SK-N-SH (cell line): ENCODE measurements at regions not wholly inside any gene's neighbourhood (a gene's known extent, or its start where the extent isn't known, plus 50 kb on each side); places are given as distances from the start of the nearest gene placed in this dataset.

ENCODE experiments used
- CTCF ChIA-PET: fragments of 300-600, 350-600 bp; formaldehyde crosslinking; extraction: SDS; loops from one replicate; lab custom pipeline; 2021; lab: Yijun Ruan, JAX
- POLR2A ChIA-PET: fragments of 350-600 bp; sonication (Branson Sonifier 250); formaldehyde crosslinking; extraction: SDS; loops from one replicate; lab custom pipeline; 2020; ENCODE audit warnings: antibody characterized with exemption, inconsistent platforms; lab: Yijun Ruan, JAX
- DNase-seq: peaks from one replicate; pipeline ENCODE4 v3.0.0; 2012
- H2AFZ ChIP-seq: fragments of 200-600 bp; sonication (generic); 2 replicates; pipeline ENCODE4 v1.8.1; 2016; ENCODE audit warnings: antibody characterized with exemption, mild to moderate bottlenecking, low read depth
- H3F3A ChIP-seq: fragments of 200-600 bp; sonication (generic); replicated peaks from 2 replicates; pipeline ENCODE3; 2016; ENCODE audit warnings: antibody characterized with exemption, mild to moderate bottlenecking; ENCODE audit not compliant: insufficient read depth
- H3K27ac ChIP-seq, 2 experiments: fragments of 200-500 bp in 1 of 2; fragments of 200-600 bp in 1 of 2; sonication (Bioruptor generic) in 1 of 2; sonication (generic), shearing (Covaris generic) in 1 of 2; 2 replicates each; pipeline versions ENCODE4 v1.5.1 to v1.6.1; 2014 to 2016; ENCODE audit warnings: low read depth in 2 of 2, inconsistent platforms in 1 of 2, low read length in 1 of 2, mild to moderate bottlenecking in 1 of 2, mixed read lengths in 1 of 2
- H3K27me3 ChIP-seq: fragments of 200-600 bp; sonication (generic), shearing (Covaris generic); 2 replicates; pipeline ENCODE4 v1.6.1; 2016; ENCODE audit warnings: mixed run types; ENCODE audit not compliant: insufficient read depth
- H3K36me3 ChIP-seq, 2 experiments: fragments of 200-500 bp in 1 of 2; fragments of 200-600 bp in 1 of 2; sonication (Bioruptor generic) in 1 of 2; sonication (generic) in 1 of 2; replicated peaks in 1 of 2; 2 replicates each; pipeline versions ENCODE3 to v1.5.1; 2014 to 2016; ENCODE audit warnings: low read length in 1 of 2, mild to moderate bottlenecking in 1 of 2; ENCODE audit not compliant: insufficient read depth in 2 of 2, control insufficient read depth in 1 of 2
- H3K4me1 ChIP-seq, 2 experiments: fragments of 200-500 bp in 1 of 2; fragments of 200-600 bp in 1 of 2; sonication (Bioruptor generic) in 1 of 2; sonication (generic), shearing (Covaris generic) in 1 of 2; 2 replicates each; pipeline versions ENCODE4 v1.5.1 to v1.6.1; 2014 to 2016; ENCODE audit warnings: low read depth in 1 of 2, low read length in 1 of 2, mixed run types in 1 of 2; ENCODE audit not compliant: insufficient read depth in 2 of 2, control insufficient read depth in 1 of 2
- H3K4me2 ChIP-seq: fragments of 200-600 bp; sonication (generic), shearing (Covaris generic); 2 replicates; pipeline ENCODE4 v1.6.1; 2017; ENCODE audit warnings: mixed run types
- H3K4me3 ChIP-seq, 2 experiments: fragments of 200-500 bp in 1 of 2; fragments of 200-600 bp in 1 of 2; sonication (Bioruptor generic) in 1 of 2; sonication (generic), shearing (Covaris generic) in 1 of 2; 2 replicates each; pipeline versions ENCODE4 v1.5.1 to v1.8.1; 2014 to 2016; ENCODE audit warnings: low read depth in 2 of 2, inconsistent platforms in 1 of 2, low read length in 1 of 2, mild to moderate bottlenecking in 1 of 2, mixed read lengths in 1 of 2, moderate library complexity in 1 of 2
- H3K79me2 ChIP-seq: fragments of 200-600 bp; sonication (generic); 2 replicates; pipeline ENCODE4 v1.8.1; 2017; ENCODE audit warnings: mild to moderate bottlenecking; ENCODE audit not compliant: insufficient read depth
- H3K9ac ChIP-seq: fragments of 200-600 bp; sonication (generic); 2 replicates; pipeline ENCODE4 v1.6.1; 2017; ENCODE audit warnings: mixed run types
- H3K9me2 ChIP-seq: fragments of 200-600 bp; sonication (generic); 2 replicates; pipeline ENCODE4 v1.6.1; 2017; ENCODE audit warnings: mixed run types
- H3K9me3 ChIP-seq: fragments of 200-600 bp; sonication (generic); 2 replicates; pipeline ENCODE4 v1.6.1; 2017; ENCODE audit warnings: mixed run types, mild to moderate bottlenecking, moderate library complexity
- H4K20me1 ChIP-seq: fragments of 200-600 bp; sonication (generic); 2 replicates; pipeline ENCODE4 v1.6.1; 2017; ENCODE audit warnings: mild to moderate bottlenecking, mixed run types; ENCODE audit not compliant: insufficient read depth
- CTCF ChIP-seq: fragments of 200-600 bp; sonication (generic); IDR thresholded peaks from 2 replicates; pipeline ENCODE4 v1.6.1; 2017; ENCODE audit warnings: antibody characterized with exemption, mild to moderate bottlenecking, moderate library complexity
- FOSL2 ChIP-seq: IDR thresholded peaks from 2 replicates; pipeline ENCODE4 v1.4.0; 2012; ENCODE audit warnings: low read depth, mild to moderate bottlenecking, moderate library complexity, borderline replicate concordance
- FOXJ3 ChIP-seq: sonication (generic); formaldehyde crosslinking; IDR thresholded peaks from 2 replicates; pipeline ENCODE4 v1.5.1; 2020; ENCODE audit warnings: mild to moderate bottlenecking, missing genetic modification reagents
- GABPA ChIP-seq: IDR thresholded peaks from 2 replicates; pipeline ENCODE4 v1.4.0; 2012; ENCODE audit warnings: low read depth, mild to moderate bottlenecking
- GATA2 ChIP-seq: sonication (generic); formaldehyde crosslinking; IDR thresholded peaks from 2 replicates; pipeline ENCODE4 v1.5.0; 2020; ENCODE audit warnings: mild to moderate bottlenecking, missing genetic modification reagents
- MAX ChIP-seq: IDR thresholded peaks from 2 replicates; pipeline ENCODE4 v1.4.0; 2012; ENCODE audit warnings: low read depth
- MEF2A ChIP-seq: IDR thresholded peaks from 2 replicates; pipeline ENCODE4 v1.4.0; 2012; ENCODE audit warnings: low read depth, borderline replicate concordance
- NRF1 ChIP-seq: IDR thresholded peaks from 2 replicates; pipeline ENCODE4 v1.6.1; 2012; ENCODE audit warnings: low read depth, mild to moderate bottlenecking, low read length
- POLR2AphosphoS5 ChIP-seq: IDR thresholded peaks from 2 replicates; pipeline ENCODE4 v1.6.1; 2012; ENCODE audit warnings: low read depth, low read length
- RAD21 ChIP-seq: IDR thresholded peaks from 2 replicates; pipeline ENCODE4 v1.6.1; 2012; ENCODE audit warnings: mild to moderate bottlenecking, low read length
- RFX5 ChIP-seq: IDR thresholded peaks from 2 replicates; pipeline ENCODE4 v1.6.1; 2012; ENCODE audit warnings: mild to moderate bottlenecking, improper control_type of control experiment, low read length
- TEAD4 ChIP-seq: IDR thresholded peaks from 2 replicates; pipeline ENCODE4 v1.4.0; 2012; ENCODE audit warnings: mild to moderate bottlenecking, borderline replicate concordance; ENCODE audit not compliant: insufficient read depth
- USF1 ChIP-seq: IDR thresholded peaks from 2 replicates; pipeline ENCODE4 v1.4.0; 2012; ENCODE audit warnings: low read depth, borderline replicate concordance
- YY1 ChIP-seq: IDR thresholded peaks from 2 replicates; pipeline ENCODE4 v1.4.0; 2012; ENCODE audit warnings: low read depth, mild to moderate bottlenecking
- ZBTB33 ChIP-seq: IDR thresholded peaks from 2 replicates; pipeline ENCODE4 v1.4.0; 2012; ENCODE audit warnings: low read depth, borderline replicate concordance
- WGBS: methylation state at CpG from one replicate; pipeline ENCODE4 v1.1.6; 2017; ENCODE audit warnings: low lambda C conversion rate; 5-methylcytosine and 5-hydroxymethylcytosine counted together
- TF ChIP-seq, protein P1 (sequence below): fragments of 150-350 bp; IDR thresholded peaks from 2 replicates; pipeline ENCODE4 v1.6.1; 2016; ENCODE audit warnings: mild to moderate bottlenecking, low read depth, low read length
- TF ChIP-seq, protein P2 (sequence below): fragments of 150-350 bp; IDR thresholded peaks from 2 replicates; pipeline ENCODE4 v1.6.1; 2017; ENCODE audit warnings: antibody characterized with exemption, low read length, low read depth, borderline replicate concordance

- Histone ChIP-seq H3K4me3 (no peak overlapping the region), H3F3A (no peaks in the 10 kb centered on the region), H3K9me2 (no peaks in the 10 kb centered on the region), H3K9ac (no peak overlapping the region), H3K36me3 (no peaks in the 10 kb centered on the region), H3K79me2 (no peaks in the 10 kb centered on the region), H3K4me1 (no peaks in the 10 kb centered on the region), H3K9me3 (no peaks in the 10 kb centered on the region), H2AFZ (no peak overlapping the region), H4K20me1 (no peaks in the 10 kb centered on the region), H3K4me2 (no peak overlapping the region), H3K27ac (no peak overlapping the region), H3K27me3 (no peaks in the 10 kb centered on the region)
- 88% methylated on average over 5 of the region's 8 CpGs for WGBS
- ChIA-PET CTCF (no interaction called here), POLR2A (no interaction called here)
- TF ChIP-seq FOXJ3 (CRISPR knock-in tag) (no peak), MAX (no peak), CTCF (no peak), GATA2 (CRISPR knock-in tag) (no peak), NRF1 (no peak), ZBTB33 (no peak), YY1 (no peak), USF1 (no peak), TEAD4 (no peak), FOSL2 (no peak), RAD21 (no peak), POLR2AphosphoS5 (no peak), MEF2A (no peak), GABPA (no peak), RFX5 (no peak)
- TF ChIP-seq, protein P1, sequence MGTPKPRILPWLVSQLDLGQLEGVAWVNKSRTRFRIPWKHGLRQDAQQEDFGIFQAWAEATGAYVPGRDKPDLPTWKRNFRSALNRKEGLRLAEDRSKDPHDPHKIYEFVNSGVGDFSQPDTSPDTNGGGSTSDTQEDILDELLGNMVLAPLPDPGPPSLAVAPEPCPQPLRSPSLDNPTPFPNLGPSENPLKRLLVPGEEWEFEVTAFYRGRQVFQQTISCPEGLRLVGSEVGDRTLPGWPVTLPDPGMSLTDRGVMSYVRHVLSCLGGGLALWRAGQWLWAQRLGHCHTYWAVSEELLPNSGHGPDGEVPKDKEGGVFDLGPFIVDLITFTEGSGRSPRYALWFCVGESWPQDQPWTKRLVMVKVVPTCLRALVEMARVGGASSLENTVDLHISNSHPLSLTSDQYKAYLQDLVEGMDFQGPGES: no peak
- TF ChIP-seq, protein P2, sequence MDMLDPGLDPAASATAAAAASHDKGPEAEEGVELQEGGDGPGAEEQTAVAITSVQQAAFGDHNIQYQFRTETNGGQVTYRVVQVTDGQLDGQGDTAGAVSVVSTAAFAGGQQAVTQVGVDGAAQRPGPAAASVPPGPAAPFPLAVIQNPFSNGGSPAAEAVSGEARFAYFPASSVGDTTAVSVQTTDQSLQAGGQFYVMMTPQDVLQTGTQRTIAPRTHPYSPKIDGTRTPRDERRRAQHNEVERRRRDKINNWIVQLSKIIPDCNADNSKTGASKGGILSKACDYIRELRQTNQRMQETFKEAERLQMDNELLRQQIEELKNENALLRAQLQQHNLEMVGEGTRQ: no peak
- DNase-seq: no peak
Observed at GRCh38 chr16:14360326-14361037, 269.6 kb downstream of the PARN start.
